H1 (cell line): ENCODE measurements at regions not wholly inside any gene's neighbourhood (a gene's known extent, or its start where the extent isn't known, plus 50 kb on each side); places are given as distances from the start of the nearest gene placed in this dataset.

Source experiments
- CTCF ChIA-PET: fragments of 300-600 bp; sonication (Branson Sonifier 250); formaldehyde crosslinking; loops from one replicate; lab custom pipeline; 2021; ENCODE audit not compliant: partially characterized antibody; lab: Charles Lee
- POLR2A ChIA-PET: fragments of 300-600 bp; sonication (Branson Sonifier 250); formaldehyde crosslinking; loops from one replicate; lab custom pipeline; 2021; ENCODE audit warnings: inconsistent platforms; ENCODE audit not compliant: partially characterized antibody; lab: Charles Lee
- DNase-seq, 2 experiments: peaks; one replicate each; pipeline versions ENCODE4 v3.0.0 to v3.0.0-alpha.2; 2010 to 2022; ENCODE audit warnings: low spot score in 2 of 2, low read depth in 1 of 2, mixed read lengths in 1 of 2
- FAIRE-seq: peaks from 2 replicates; lab custom pipeline; 2011; peaks lifted over from hg19 to GRCh38; lab: Jason Lieb, UNC
- H2AFZ ChIP-seq: 2 replicates; pipeline ENCODE4 v1.8.1; 2012; ENCODE audit warnings: low read length, inconsistent platforms
- H2AK5ac ChIP-seq: 2 replicates; pipeline ENCODE4 v1.6.1; 2013; ENCODE audit warnings: low read depth, low read length
- H2BK120ac ChIP-seq: replicated peaks from 2 replicates; pipeline ENCODE3; 2013; ENCODE audit warnings: low read depth, low read length, inconsistent platforms
- H2BK12ac ChIP-seq: 2 replicates; pipeline ENCODE4 v1.6.1; 2013; ENCODE audit warnings: low read depth, low read length
- H2BK15ac ChIP-seq: 2 replicates; pipeline ENCODE4 v1.6.1; 2013; ENCODE audit warnings: low read length
- H2BK20ac ChIP-seq: 2 replicates; pipeline ENCODE4 v1.6.1; 2013; ENCODE audit warnings: low read length
- H2BK5ac ChIP-seq: 2 replicates; pipeline ENCODE4 v1.6.1; 2013; ENCODE audit warnings: low read depth, low read length
- H3K14ac ChIP-seq: 2 replicates; pipeline ENCODE4 v1.6.1; 2013; ENCODE audit warnings: inconsistent platforms; ENCODE audit not compliant: insufficient read length
- H3K18ac ChIP-seq: 2 replicates; pipeline ENCODE4 v1.6.1; 2013; ENCODE audit warnings: low read length; ENCODE audit errors: extremely low read depth
- H3K23ac ChIP-seq: 2 replicates; pipeline ENCODE4 v1.6.1; 2013; ENCODE audit warnings: inconsistent platforms; ENCODE audit not compliant: insufficient read length
- H3K23me2 ChIP-seq: 2 replicates; pipeline ENCODE4 v1.6.1; 2013; ENCODE audit warnings: low read depth, low read length
- H3K27ac ChIP-seq: 2 replicates; pipeline ENCODE4 v1.6.1; 2011; ENCODE audit warnings: low read depth, low read length, inconsistent platforms
- H3K27me3 ChIP-seq, 4 experiments: replicated peaks in 1 of 4; 1 replicate in 1 of 4; 2 replicates in 3 of 4; pipeline versions ENCODE4 v1.6.1 to v1.8.1; 2011 to 2013; ENCODE audit warnings: low read length in 3 of 4, mild to moderate bottlenecking in 3 of 4, inconsistent platforms in 2 of 4, mixed read lengths in 2 of 4, moderate library complexity in 1 of 4; ENCODE audit not compliant: control insufficient read depth in 3 of 4, insufficient read depth in 3 of 4; ENCODE audit errors: extremely low read depth in 1 of 4
- H3K36me3 ChIP-seq, 4 experiments: 2 replicates each; pipeline versions ENCODE4 v1.6.1 to v1.8.1; 2011 to 2013; ENCODE audit warnings: mild to moderate bottlenecking in 4 of 4, low read length in 3 of 4, moderate library complexity in 2 of 4, control low read depth in 1 of 4, inconsistent platforms in 1 of 4; ENCODE audit not compliant: insufficient read depth in 4 of 4, control insufficient read depth in 2 of 4
- H3K4ac ChIP-seq: replicated peaks from 2 replicates; pipeline ENCODE3; 2013; ENCODE audit warnings: low read length, low read depth, mixed read lengths, inconsistent platforms; ENCODE audit not compliant: insufficient read length
- H3K4me1 ChIP-seq, 4 experiments: replicated peaks in 1 of 4; 1 replicate in 1 of 4; 2 replicates in 3 of 4; pipeline versions ENCODE4 v1.6.1 to v1.8.1; 2011 to 2013; ENCODE audit warnings: low read length in 3 of 4, inconsistent platforms in 2 of 4, mixed read lengths in 1 of 4; ENCODE audit not compliant: insufficient read depth in 4 of 4, control insufficient read depth in 3 of 4
- H3K4me2 ChIP-seq, 2 experiments: 2 replicates each; pipeline versions ENCODE4 v1.6.1 to v1.8.1; 2011 to 2013; ENCODE audit warnings: low read depth in 2 of 2, low read length in 2 of 2, control low read depth in 1 of 2, inconsistent platforms in 1 of 2, mild to moderate bottlenecking in 1 of 2; ENCODE audit not compliant: insufficient read depth in 1 of 2
- H3K4me3 ChIP-seq, 4 experiments: fragments of 200-600, 300-600 bp in 1 of 4; sonication (generic), shearing (Covaris generic), sonication (Bioruptor Twin) in 1 of 4; 2 replicates each; pipeline versions ENCODE4 v1.5.1 to v1.8.1; 2011 to 2016; ENCODE audit warnings: low read length in 4 of 4, low read depth in 3 of 4, control low read depth in 2 of 4, inconsistent platforms in 2 of 4, mild to moderate bottlenecking in 2 of 4, mixed read lengths in 1 of 4, moderate library complexity in 1 of 4; ENCODE audit not compliant: insufficient read depth in 2 of 4; ENCODE audit errors: extremely low read depth in 1 of 4
- H3K56ac ChIP-seq: replicated peaks from 2 replicates; pipeline ENCODE3; 2013; ENCODE audit warnings: low read depth, mild to moderate bottlenecking, mixed read lengths, low read length, inconsistent platforms; ENCODE audit not compliant: insufficient read length
- H3K79me1 ChIP-seq: 2 replicates; pipeline ENCODE4 v1.6.1; 2013; ENCODE audit warnings: low read depth, low read length, control low read depth
- H3K79me2 ChIP-seq, 2 experiments: 2 replicates each; pipeline versions ENCODE4 v1.6.1 to v1.8.1; 2012 to 2013; ENCODE audit warnings: low read length in 2 of 2, mild to moderate bottlenecking in 2 of 2, inconsistent platforms in 1 of 2; ENCODE audit not compliant: insufficient read depth in 2 of 2, control insufficient read depth in 1 of 2
- H3K9ac ChIP-seq, 4 experiments: replicated peaks in 1 of 4; 1 replicate in 1 of 4; 2 replicates in 3 of 4; pipeline versions ENCODE4 v1.6.1 to v1.8.1; 2011 to 2013; ENCODE audit warnings: low read depth in 3 of 4, low read length in 3 of 4, control low read depth in 2 of 4, mild to moderate bottlenecking in 2 of 4, moderate library complexity in 2 of 4, inconsistent platforms in 1 of 4; ENCODE audit errors: extremely low read depth in 1 of 4
- H3K9me3 ChIP-seq, 2 experiments: 2 replicates each; pipeline versions ENCODE4 v1.6.1 to v1.8.1; 2012 to 2013; ENCODE audit warnings: mild to moderate bottlenecking in 2 of 2, moderate library complexity in 2 of 2, control low read depth in 1 of 2, inconsistent platforms in 1 of 2, low read depth in 1 of 2, low read length in 1 of 2, mixed read lengths in 1 of 2; ENCODE audit not compliant: insufficient read depth in 2 of 2
- H4K20me1 ChIP-seq, 2 experiments: replicated peaks in 1 of 2; 2 replicates each; pipeline versions ENCODE3 to v1.8.1; 2011 to 2013; ENCODE audit warnings: inconsistent platforms in 2 of 2, low read length in 2 of 2, mild to moderate bottlenecking in 1 of 2; ENCODE audit not compliant: insufficient read depth in 2 of 2, control insufficient read depth in 1 of 2
- H4K5ac ChIP-seq: 2 replicates; pipeline ENCODE4 v1.6.1; 2013; ENCODE audit warnings: low read length, low read depth, mixed read lengths, inconsistent platforms; ENCODE audit not compliant: insufficient read length
- H4K8ac ChIP-seq: 2 replicates; pipeline ENCODE4 v1.8.0; 2013; ENCODE audit warnings: mild to moderate bottlenecking, moderate library complexity, low read length, inconsistent platforms; ENCODE audit not compliant: insufficient read depth; ENCODE audit errors: extremely low read depth
- H4K91ac ChIP-seq: replicated peaks from 2 replicates; pipeline ENCODE3; 2013; ENCODE audit warnings: low read length, mixed read lengths, inconsistent platforms; ENCODE audit not compliant: insufficient read length
- ATF2 ChIP-seq: IDR thresholded peaks from 2 replicates; pipeline ENCODE4 v1.6.1; 2012; ENCODE audit warnings: low read length, inconsistent platforms
- JUN ChIP-seq: IDR thresholded peaks from 2 replicates; pipeline ENCODE4 v1.6.1; 2011; ENCODE audit warnings: low read depth, mild to moderate bottlenecking, improper control_type of control experiment, low read length
- WGBS, 2 experiments: shearing (Covaris generic) in 1 of 2; methylation state at CpG; one replicate each; pipeline versions ENCODE4 v1.1.6 to v1.1.7; 2013 to 2015; ENCODE audit warnings: low lambda C conversion rate in 2 of 2, mixed read lengths in 2 of 2, inconsistent platforms in 1 of 2, low coverage in 1 of 2, missing lambda C conversion rate in 1 of 2; ENCODE audit not compliant: insufficient replicate concordance in 2 of 2, insufficient coverage in 1 of 2, insufficient read length in 1 of 2; ENCODE audit errors: extremely low coverage in 1 of 2, missing lambda C conversion rate in 1 of 2; 5-methylcytosine and 5-hydroxymethylcytosine counted together

- no peak for FAIRE-seq
- ChIA-PET POLR2A (no interaction called here), CTCF (interaction anchor here (1.6 kb wide), 1 partner anchor 35 kb away, joined by 5 read pairs; no protein-coding TSS in a partner anchor)
These were observed 300.7 kb downstream of the MSX2 start for GRCh38 chr5:175025077-175025476.

More at GRCh38 chr5:175025077-175025476, 300.7 kb downstream of the MSX2 start:
- H2BK5ac ChIP-seq = no peak overlapping the region
- no peak overlapping the region for H3K14ac ChIP-seq
- no peak overlapping the region for H2BK120ac ChIP-seq
- H3K4ac ChIP-seq = no peak overlapping the region
- no peak overlapping the region for H2BK20ac ChIP-seq
- no peak overlapping the region for H2BK12ac ChIP-seq
- no peak overlapping the region; the same call in 1 of the 2 replicates for H4K8ac ChIP-seq
- H2BK15ac ChIP-seq = no peak overlapping the region
- no peaks in the 10 kb centered on the region for H3K4me1 ChIP-seq
- H2AK5ac ChIP-seq = no peak overlapping the region
- no peak overlapping the region for H4K5ac ChIP-seq
- H3K36me3 ChIP-seq = no peaks in the 10 kb centered on the region
- no peaks in the 10 kb centered on the region for H3K23me2 ChIP-seq
- no peak overlapping the region for H3K27ac ChIP-seq
- 95% methylated on average over 4 of the region's 4 CpGs; no CpG with 5 or more reads in 1 of the 2 experiments for WGBS, 2 experiments
- no peak overlapping the region for H3K9ac ChIP-seq
- H3K9me3 ChIP-seq = peaks cover 3 to 6% of the 10 kb centered on the region in 2 experiments; a peak in 1 of 4 replicates
- H3K4me3 ChIP-seq = no peak overlapping the region
- TF ChIP-seq ATF2 (no peak), JUN (no peak)
- H3K79me2 ChIP-seq = no peaks in the 10 kb centered on the region
- no peaks in the 10 kb centered on the region for H3K27me3 ChIP-seq
- H4K91ac ChIP-seq = no peak overlapping the region
- no peak overlapping the region for H3K4me2 ChIP-seq
- H2AFZ ChIP-seq = no peak overlapping the region
- H3K79me1 ChIP-seq = no peaks in the 10 kb centered on the region
- no peak overlapping the region for H3K23ac ChIP-seq
- H3K18ac ChIP-seq = no peak overlapping the region
- no peaks in the 10 kb centered on the region for H4K20me1 ChIP-seq
- no peak overlapping the region for H3K56ac ChIP-seq
- no peak for DNase-seq
